HCT116 (cell line): ENCODE measurements at regions not wholly inside any gene's neighbourhood (a gene's known extent, or its start where the extent isn't known, plus 50 kb on each side); places are given as distances from the start of the nearest gene placed in this dataset.

Source experiments
- ATAC-seq: fragments of 200-7000 bp; cut with Tn5 transposase; 2 replicates; pipeline ENCODE4 v1.9.1; 2020; ENCODE audit warnings: mild to moderate bottlenecking, moderate library complexity
- BruUV-seq: library from RNA; stranded (reverse); fragments of 400-500 nt; replicated peaks from 2 replicates; lab custom pipeline; 2021; lab: Mats Ljungman, UMichigan
- CTCF ChIA-PET: fragments of 300-600 bp; sonication (Branson Sonifier 250); formaldehyde crosslinking; loops from one replicate; lab custom pipeline; 2021; ENCODE audit warnings: antibody characterized with exemption; lab: Charles Lee
- POLR2A ChIA-PET: fragments of 300-600, 350-600 bp; sonication (Branson Sonifier 250); formaldehyde crosslinking; loops from one replicate; lab custom pipeline; 2021; ENCODE audit warnings: antibody characterized with exemption; lab: Charles Lee
- RAD21 ChIA-PET, 2 experiments: fragments of 300-600 bp; sonication (Branson Sonifier 250); formaldehyde crosslinking; loops; one replicate each; lab custom pipeline; 2023; ENCODE audit warnings: low total read pairs in 2 of 2; ENCODE audit not compliant: uncharacterized antibody in 2 of 2, unreplicated experiment in 2 of 2, low non-redundant PET in 1 of 2; lab: Charles Lee
- DNase-seq: peaks from one replicate; pipeline ENCODE4 v3.0.0-alpha.2; 2010; ENCODE audit warnings: low read depth, low spot score
- H2AFZ ChIP-seq: fragments of 200-600 bp; shearing (Covaris generic), sonication (generic); 2 replicates; pipeline ENCODE4 v1.6.1; 2017; ENCODE audit warnings: low read depth, mixed run types, mixed read lengths, antibody characterized with exemption, low read length; ENCODE audit not compliant: poor library complexity, severe bottlenecking
- H3K27ac ChIP-seq: 2 replicates; pipeline ENCODE4 v1.5.1; 2012; ENCODE audit warnings: low read depth, low read length
- H3K27me3 ChIP-seq: fragments of 200-600 bp; sonication (generic); 2 replicates; pipeline ENCODE4 v1.6.1; 2016; ENCODE audit warnings: mixed run types, low read length, mixed read lengths; ENCODE audit not compliant: insufficient read depth
- H3K36me3 ChIP-seq, 2 experiments: fragments of 200-500 bp in 1 of 2; fragments of 200-600 bp in 1 of 2; sonication (Bioruptor generic) in 1 of 2; sonication (generic) in 1 of 2; 2 replicates each; pipeline versions ENCODE4 v1.5.1 to v1.6.1; 2014 to 2016; ENCODE audit warnings: low read length in 2 of 2, inconsistent platforms in 1 of 2, mixed read lengths in 1 of 2, mixed run types in 1 of 2; ENCODE audit not compliant: insufficient read depth in 2 of 2, control insufficient read depth in 1 of 2
- H3K4me1 ChIP-seq, 2 experiments: fragments of 200-600 bp in 1 of 2; sonication (generic) in 1 of 2; 2 replicates each; pipeline versions ENCODE4 v1.5.1 to v1.6.1; 2012 to 2017; ENCODE audit warnings: low read length in 2 of 2, inconsistent platforms in 1 of 2, mild to moderate bottlenecking in 1 of 2, mixed read lengths in 1 of 2, mixed run types in 1 of 2, moderate library complexity in 1 of 2; ENCODE audit not compliant: insufficient read depth in 2 of 2, control insufficient read depth in 1 of 2
- H3K4me2 ChIP-seq: fragments of 200-600 bp; sonication (generic); 2 replicates; pipeline ENCODE4 v1.6.1; 2017; ENCODE audit warnings: mixed run types, low read length, mixed read lengths
- H3K4me3 ChIP-seq, 2 experiments: fragments of 200-600 bp in 1 of 2; sonication (generic) in 1 of 2; replicated peaks in 1 of 2; 2 replicates each; pipeline ENCODE4 v1.5.1; 2011 to 2016; ENCODE audit warnings: low read length in 2 of 2, control low read depth in 1 of 2, low read depth in 1 of 2, mild to moderate bottlenecking in 1 of 2, mixed read lengths in 1 of 2, mixed run types in 1 of 2
- H3K79me2 ChIP-seq: fragments of 200-600 bp; sonication (generic); 2 replicates; pipeline ENCODE4 v1.6.1; 2017; ENCODE audit warnings: mild to moderate bottlenecking, mixed run types, low read length, moderate library complexity, mixed read lengths; ENCODE audit not compliant: insufficient read depth
- H3K9ac ChIP-seq: fragments of 200-600 bp; sonication (generic); 2 replicates; pipeline ENCODE4 v1.6.1; 2016; ENCODE audit warnings: low read length, mixed read lengths
- H3K9me2 ChIP-seq: fragments of 200-600 bp; sonication (generic), shearing (Covaris generic); 2 replicates; pipeline ENCODE4 v1.6.1; 2017; ENCODE audit warnings: mixed run types, mild to moderate bottlenecking, moderate library complexity; ENCODE audit not compliant: insufficient read depth
- H3K9me3 ChIP-seq, 2 experiments: fragments of 200-500 bp in 1 of 2; fragments of 200-600 bp in 1 of 2; sonication (Bioruptor generic) in 1 of 2; sonication (generic) in 1 of 2; 2 replicates each; pipeline ENCODE4 v1.6.1; 2014 to 2017; ENCODE audit warnings: low read length in 2 of 2, mixed read lengths in 2 of 2, inconsistent platforms in 1 of 2, low read depth in 1 of 2, mild to moderate bottlenecking in 1 of 2, mixed run types in 1 of 2, moderate library complexity in 1 of 2; ENCODE audit not compliant: control insufficient read depth in 1 of 2, insufficient read depth in 1 of 2
- H4K20me1 ChIP-seq: fragments of 200-600 bp; sonication (generic), shearing (Covaris generic); 2 replicates; pipeline ENCODE4 v1.6.1; 2017; ENCODE audit warnings: mixed run types, mild to moderate bottlenecking, moderate library complexity; ENCODE audit not compliant: insufficient read depth
- ATF3 ChIP-seq: IDR thresholded peaks from 2 replicates; pipeline ENCODE4 v1.6.1; 2012
- CBX3 ChIP-seq: IDR thresholded peaks from 2 replicates; pipeline ENCODE4 v1.6.1; 2012; ENCODE audit warnings: low read depth
- EGR1 ChIP-seq: IDR thresholded peaks from 2 replicates; pipeline ENCODE4 v1.6.1; 2012; ENCODE audit warnings: low read depth
- ELF1 ChIP-seq: IDR thresholded peaks from 2 replicates; pipeline ENCODE4 v1.6.1; 2012; ENCODE audit warnings: low read depth, borderline replicate concordance
- EZH2 ChIP-seq: fragments of 200-600 bp; sonication (generic); IDR thresholded peaks from 2 replicates; pipeline ENCODE4 v1.6.1; 2017; ENCODE audit warnings: antibody characterized with exemption, mixed run types
- EZH2phosphoT487 ChIP-seq: fragments of 200-600 bp; IDR thresholded peaks from 2 replicates; pipeline ENCODE4 v1.6.1; 2018; ENCODE audit warnings: antibody characterized with exemption, borderline replicate concordance
- FOSL1 ChIP-seq: IDR thresholded peaks from 2 replicates; pipeline ENCODE4 v1.6.1; 2012; ENCODE audit warnings: low read depth
- JUND ChIP-seq: IDR thresholded peaks from 2 replicates; pipeline ENCODE4 v1.6.1; 2012
- MAX ChIP-seq: IDR thresholded peaks from 2 replicates; pipeline ENCODE4 v1.6.1; 2012
- POLR2AphosphoS5 ChIP-seq: IDR thresholded peaks from 2 replicates; pipeline ENCODE4 v1.6.1; 2011; ENCODE audit warnings: mild to moderate bottlenecking, low read depth, low read length, moderate library complexity
- SIN3A ChIP-seq: IDR thresholded peaks from 2 replicates; pipeline ENCODE4 v1.6.1; 2012; ENCODE audit warnings: low read depth
- SRF ChIP-seq: IDR thresholded peaks from 2 replicates; pipeline ENCODE4 v1.6.1; 2012; ENCODE audit warnings: low read depth
- YY1 ChIP-seq: IDR thresholded peaks from 2 replicates; pipeline ENCODE4 v1.6.1; 2011; ENCODE audit warnings: low read length, low read depth, moderate library complexity, mild to moderate bottlenecking; ENCODE audit not compliant: insufficient replicate concordance; ENCODE audit errors: extremely low read depth
- ZNF274 ChIP-seq: fragments of 200-500 bp; sonication (Bioruptor generic); IDR thresholded peaks from 2 replicates; pipeline ENCODE4 v1.6.1; 2014; ENCODE audit warnings: mild to moderate bottlenecking, low read depth, low read length, inconsistent platforms
- intact Hi-C: fragments of 100-400 bp; cut with micrococcal nuclease; formaldehyde crosslinking; loops from 2 replicates; pipeline ENCODE4 v1.10.0; 2022
- TF ChIP-seq, protein P1 (sequence below): IDR thresholded peaks from 2 replicates; pipeline ENCODE4 v1.6.1; 2012; ENCODE audit warnings: low read depth
- TF ChIP-seq, protein P2 (sequence below): IDR thresholded peaks from 2 replicates; pipeline ENCODE4 v1.6.1; 2011; ENCODE audit warnings: mild to moderate bottlenecking, low read length, moderate library complexity; ENCODE audit not compliant: insufficient replicate concordance; ENCODE audit errors: extremely low read depth
- TF ChIP-seq, protein P3 (sequence below), 3 experiments: fragments of 200-600 bp in 1 of 3; sonication (generic) in 1 of 3; IDR thresholded peaks in 2 of 3; conservative IDR thresholded peaks in 1 of 3; 2 replicates each; pipeline ENCODE4 v1.5.1; 2012 to 2017; ENCODE audit warnings: low read depth in 2 of 3, low read length in 2 of 3, antibody characterized with exemption in 1 of 3, borderline replicate concordance in 1 of 3, control low read depth in 1 of 3, mild to moderate bottlenecking in 1 of 3, mixed read lengths in 1 of 3, mixed run types in 1 of 3, moderate library complexity in 1 of 3; ENCODE audit not compliant: insufficient read depth in 1 of 3

- CTCF ChIA-PET = no interaction called here
- H3K9me2 ChIP-seq = no peaks in the 10 kb centered on the region
- no TSS peak for BruUV-seq
- H3K36me3 ChIP-seq = no peaks in the 10 kb centered on the region
- no peak overlapping the region for H3K27ac ChIP-seq
- no peak for ATAC-seq
- H3K27me3 ChIP-seq = no peaks in the 10 kb centered on the region
- no peak overlapping the region for H3K4me3 ChIP-seq
- H3K4me2 ChIP-seq = no peak overlapping the region
- DNase-seq = no peak
- intact Hi-C loops = no loop called here
- H3K79me2 ChIP-seq = no peaks in the 10 kb centered on the region
- no peak for TF ChIP-seq JUND
- TF ChIP-seq ZNF274 = no peak
- no peak for TF ChIP-seq YY1
- no peak for TF ChIP-seq SRF
- TF ChIP-seq, protein P1, sequence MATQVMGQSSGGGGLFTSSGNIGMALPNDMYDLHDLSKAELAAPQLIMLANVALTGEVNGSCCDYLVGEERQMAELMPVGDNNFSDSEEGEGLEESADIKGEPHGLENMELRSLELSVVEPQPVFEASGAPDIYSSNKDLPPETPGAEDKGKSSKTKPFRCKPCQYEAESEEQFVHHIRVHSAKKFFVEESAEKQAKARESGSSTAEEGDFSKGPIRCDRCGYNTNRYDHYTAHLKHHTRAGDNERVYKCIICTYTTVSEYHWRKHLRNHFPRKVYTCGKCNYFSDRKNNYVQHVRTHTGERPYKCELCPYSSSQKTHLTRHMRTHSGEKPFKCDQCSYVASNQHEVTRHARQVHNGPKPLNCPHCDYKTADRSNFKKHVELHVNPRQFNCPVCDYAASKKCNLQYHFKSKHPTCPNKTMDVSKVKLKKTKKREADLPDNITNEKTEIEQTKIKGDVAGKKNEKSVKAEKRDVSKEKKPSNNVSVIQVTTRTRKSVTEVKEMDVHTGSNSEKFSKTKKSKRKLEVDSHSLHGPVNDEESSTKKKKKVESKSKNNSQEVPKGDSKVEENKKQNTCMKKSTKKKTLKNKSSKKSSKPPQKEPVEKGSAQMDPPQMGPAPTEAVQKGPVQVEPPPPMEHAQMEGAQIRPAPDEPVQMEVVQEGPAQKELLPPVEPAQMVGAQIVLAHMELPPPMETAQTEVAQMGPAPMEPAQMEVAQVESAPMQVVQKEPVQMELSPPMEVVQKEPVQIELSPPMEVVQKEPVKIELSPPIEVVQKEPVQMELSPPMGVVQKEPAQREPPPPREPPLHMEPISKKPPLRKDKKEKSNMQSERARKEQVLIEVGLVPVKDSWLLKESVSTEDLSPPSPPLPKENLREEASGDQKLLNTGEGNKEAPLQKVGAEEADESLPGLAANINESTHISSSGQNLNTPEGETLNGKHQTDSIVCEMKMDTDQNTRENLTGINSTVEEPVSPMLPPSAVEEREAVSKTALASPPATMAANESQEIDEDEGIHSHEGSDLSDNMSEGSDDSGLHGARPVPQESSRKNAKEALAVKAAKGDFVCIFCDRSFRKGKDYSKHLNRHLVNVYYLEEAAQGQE = no peak
- TF ChIP-seq, protein P2, sequence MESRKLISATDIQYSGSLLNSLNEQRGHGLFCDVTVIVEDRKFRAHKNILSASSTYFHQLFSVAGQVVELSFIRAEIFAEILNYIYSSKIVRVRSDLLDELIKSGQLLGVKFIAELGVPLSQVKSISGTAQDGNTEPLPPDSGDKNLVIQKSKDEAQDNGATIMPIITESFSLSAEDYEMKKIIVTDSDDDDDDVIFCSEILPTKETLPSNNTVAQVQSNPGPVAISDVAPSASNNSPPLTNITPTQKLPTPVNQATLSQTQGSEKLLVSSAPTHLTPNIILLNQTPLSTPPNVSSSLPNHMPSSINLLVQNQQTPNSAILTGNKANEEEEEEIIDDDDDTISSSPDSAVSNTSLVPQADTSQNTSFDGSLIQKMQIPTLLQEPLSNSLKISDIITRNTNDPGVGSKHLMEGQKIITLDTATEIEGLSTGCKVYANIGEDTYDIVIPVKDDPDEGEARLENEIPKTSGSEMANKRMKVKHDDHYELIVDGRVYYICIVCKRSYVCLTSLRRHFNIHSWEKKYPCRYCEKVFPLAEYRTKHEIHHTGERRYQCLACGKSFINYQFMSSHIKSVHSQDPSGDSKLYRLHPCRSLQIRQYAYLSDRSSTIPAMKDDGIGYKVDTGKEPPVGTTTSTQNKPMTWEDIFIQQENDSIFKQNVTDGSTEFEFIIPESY = no peak
- TF ChIP-seq EZH2 = no peak
- no peak for TF ChIP-seq POLR2AphosphoS5
- no peak for TF ChIP-seq SIN3A
- TF ChIP-seq FOSL1 = no peak
- no peak for TF ChIP-seq ATF3
- TF ChIP-seq EGR1 = no peak
- no peak for TF ChIP-seq EZH2phosphoT487
- TF ChIP-seq MAX = no peak
- TF ChIP-seq ELF1 = no peak
- no peak for TF ChIP-seq CBX3
- TF ChIP-seq, protein P3, sequence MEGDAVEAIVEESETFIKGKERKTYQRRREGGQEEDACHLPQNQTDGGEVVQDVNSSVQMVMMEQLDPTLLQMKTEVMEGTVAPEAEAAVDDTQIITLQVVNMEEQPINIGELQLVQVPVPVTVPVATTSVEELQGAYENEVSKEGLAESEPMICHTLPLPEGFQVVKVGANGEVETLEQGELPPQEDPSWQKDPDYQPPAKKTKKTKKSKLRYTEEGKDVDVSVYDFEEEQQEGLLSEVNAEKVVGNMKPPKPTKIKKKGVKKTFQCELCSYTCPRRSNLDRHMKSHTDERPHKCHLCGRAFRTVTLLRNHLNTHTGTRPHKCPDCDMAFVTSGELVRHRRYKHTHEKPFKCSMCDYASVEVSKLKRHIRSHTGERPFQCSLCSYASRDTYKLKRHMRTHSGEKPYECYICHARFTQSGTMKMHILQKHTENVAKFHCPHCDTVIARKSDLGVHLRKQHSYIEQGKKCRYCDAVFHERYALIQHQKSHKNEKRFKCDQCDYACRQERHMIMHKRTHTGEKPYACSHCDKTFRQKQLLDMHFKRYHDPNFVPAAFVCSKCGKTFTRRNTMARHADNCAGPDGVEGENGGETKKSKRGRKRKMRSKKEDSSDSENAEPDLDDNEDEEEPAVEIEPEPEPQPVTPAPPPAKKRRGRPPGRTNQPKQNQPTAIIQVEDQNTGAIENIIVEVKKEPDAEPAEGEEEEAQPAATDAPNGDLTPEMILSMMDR (IDR thresholded peaks at IDR 0.05 in 2 of 3, conservative IDR thresholded peaks at IDR 0.05 in 1 of 3; ENCODE audit: borderline replicate concordance in 1 of 3, insufficient read depth in 1 of 3, low read depth in 2 of 3, low read length in 2 of 3) = no peak
- TF ChIP-seq, all 23 proteins: peak for 0
- Histone ChIP-seq H3K9ac (no peak overlapping the region), H4K20me1 (no peaks in the 10 kb centered on the region), H2AFZ (no peak overlapping the region), H3K4me1 (peaks cover 7 to 16% of the 10 kb centered on the region in 2 experiments), H3K9me3 (no peaks in the 10 kb centered on the region)
- ChIA-PET POLR2A (no interaction called here), RAD21 (no interaction called here)
Observed at GRCh38 chr6:21985904-21986303, 310.9 kb downstream of the PRL start.
